IMR-90 (cell line): ENCODE measurements at regions not wholly inside any gene's neighbourhood (a gene's known extent, or its start where the extent isn't known, plus 50 kb on each side); places are given as distances from the start of the nearest gene placed in this dataset.

Source experiments
- ATAC-seq: fragments of 200-7000 bp; cut with Tn5 transposase; 2 replicates; pipeline ENCODE4 v1.9.1; 2020; ENCODE audit warnings: low read depth, mild to moderate bottlenecking, moderate library complexity
- BruUV-seq: library from RNA; stranded (reverse); fragments of 400-500 nt; replicated peaks from 2 replicates; lab custom pipeline; 2021; lab: Mats Ljungman, UMichigan
- CTCF ChIA-PET: fragments of 300-600 bp; formaldehyde crosslinking; extraction: SDS; loops from one replicate; lab custom pipeline; 2021; ENCODE audit warnings: antibody characterized with exemption; lab: Yijun Ruan, JAX
- POLR2A ChIA-PET: fragments of 300-600 bp; sonication (Branson Sonifier 250); formaldehyde crosslinking; loops from one replicate; lab custom pipeline; 2022; ENCODE audit warnings: antibody characterized with exemption; ENCODE audit not compliant: unreplicated experiment; lab: Charles Lee
- DNase-seq: peaks from one replicate; pipeline ENCODE4 v3.0.0; 2013
- H2AFZ ChIP-seq: replicated peaks from 2 replicates; pipeline ENCODE3; 2013; ENCODE audit warnings: low read length, mild to moderate bottlenecking; ENCODE audit not compliant: poor library complexity
- H2AK5ac ChIP-seq: 2 replicates; pipeline ENCODE4 v1.6.1; 2013; ENCODE audit warnings: low read depth, low read length, inconsistent platforms
- H2AK9ac ChIP-seq: replicated peaks from 2 replicates; pipeline ENCODE3; 2013; ENCODE audit warnings: mild to moderate bottlenecking, low read depth, low read length, moderate library complexity; ENCODE audit not compliant: poor library complexity
- H2BK120ac ChIP-seq: 2 replicates; pipeline ENCODE4 v1.6.1; 2013; ENCODE audit warnings: low read depth, low read length, inconsistent platforms
- H2BK15ac ChIP-seq: 3 replicates; pipeline ENCODE4 v1.6.1; 2013; ENCODE audit warnings: low read depth, low read length, inconsistent platforms
- H2BK20ac ChIP-seq: 2 replicates; pipeline ENCODE4 v1.6.1; 2013; ENCODE audit warnings: low read depth, mild to moderate bottlenecking, inconsistent platforms, low read length, moderate library complexity
- H2BK5ac ChIP-seq: 2 replicates; pipeline ENCODE4 v1.6.1; 2013; ENCODE audit warnings: mild to moderate bottlenecking, low read depth, low read length, inconsistent platforms; ENCODE audit not compliant: poor library complexity, severe bottlenecking
- H3K14ac ChIP-seq: replicated peaks from 2 replicates; pipeline ENCODE4 v1.6.1; 2013; ENCODE audit warnings: low read depth, low read length, inconsistent platforms
- H3K18ac ChIP-seq: 2 replicates; pipeline ENCODE4 v1.6.1; 2013; ENCODE audit warnings: low read depth, low read length, control low read depth
- H3K23ac ChIP-seq: 2 replicates; pipeline ENCODE4 v1.6.1; 2013; ENCODE audit warnings: low read depth, low read length, inconsistent platforms
- H3K27ac ChIP-seq: 2 replicates; pipeline ENCODE4 v1.5.1; 2013; ENCODE audit warnings: mild to moderate bottlenecking, control low read depth, low read length; ENCODE audit not compliant: insufficient read depth
- H3K27me3 ChIP-seq: 2 replicates; pipeline ENCODE4 v1.6.1; 2013; ENCODE audit warnings: low read length; ENCODE audit not compliant: control insufficient read depth, insufficient read depth
- H3K36me3 ChIP-seq: 2 replicates; pipeline ENCODE4 v1.6.1; 2013; ENCODE audit warnings: low read length, mixed read lengths; ENCODE audit not compliant: control insufficient read depth, insufficient read depth
- H3K4ac ChIP-seq: 2 replicates; pipeline ENCODE4 v1.6.1; 2013; ENCODE audit warnings: low read depth, low read length, inconsistent platforms
- H3K4me1 ChIP-seq: 2 replicates; pipeline ENCODE4 v1.6.1; 2013; ENCODE audit warnings: low read length, mixed read lengths; ENCODE audit not compliant: control insufficient read depth, insufficient read depth
- H3K4me2 ChIP-seq: 2 replicates; pipeline ENCODE4 v1.6.1; 2013; ENCODE audit warnings: low read depth, mild to moderate bottlenecking, control low read depth, low read length, moderate library complexity
- H3K4me3 ChIP-seq: 2 replicates; pipeline ENCODE4 v1.5.1; 2013; ENCODE audit warnings: low read depth, mild to moderate bottlenecking, control low read depth, low read length, moderate library complexity; ENCODE audit not compliant: insufficient read depth
- H3K56ac ChIP-seq: 2 replicates; pipeline ENCODE4 v1.6.1; 2013; ENCODE audit warnings: low read length, inconsistent platforms; ENCODE audit not compliant: insufficient read depth; ENCODE audit errors: extremely low read depth
- H3K79me1 ChIP-seq, 2 experiments: 2 replicates each; pipeline ENCODE4 v1.6.1; 2013; ENCODE audit warnings: low read length in 2 of 2, inconsistent platforms in 1 of 2, low read depth in 1 of 2
- H3K9ac ChIP-seq: 2 replicates; pipeline ENCODE4 v1.6.1; 2013; ENCODE audit warnings: low read depth, low read length, control low read depth
- H3K9me1 ChIP-seq: 2 replicates; pipeline ENCODE4 v1.6.1; 2013; ENCODE audit warnings: low read length, inconsistent platforms; ENCODE audit not compliant: insufficient read depth
- H3K9me3 ChIP-seq: 2 replicates; pipeline ENCODE4 v1.6.1; 2013; ENCODE audit warnings: low read length; ENCODE audit not compliant: control insufficient read depth, insufficient read depth
- H4K20me1 ChIP-seq: 2 replicates; pipeline ENCODE4 v1.6.1; 2013; ENCODE audit warnings: low read length, inconsistent platforms; ENCODE audit not compliant: insufficient read depth
- H4K5ac ChIP-seq: 2 replicates; pipeline ENCODE4 v1.6.1; 2013; ENCODE audit warnings: mild to moderate bottlenecking, low read depth, low read length, control low read depth
- H4K8ac ChIP-seq, 2 experiments: 2 replicates each; pipeline ENCODE4 v1.6.1; 2013; ENCODE audit warnings: low read depth in 2 of 2, low read length in 2 of 2, control low read depth in 1 of 2, inconsistent platforms in 1 of 2
- H4K91ac ChIP-seq: 2 replicates; pipeline ENCODE4 v1.6.1; 2013; ENCODE audit warnings: low read depth, low read length, inconsistent platforms; ENCODE audit not compliant: insufficient read depth
- BHLHE40 ChIP-seq: fragments of 150-350 bp; IDR thresholded peaks from 2 replicates; pipeline ENCODE4 v1.6.1; 2016; ENCODE audit warnings: mild to moderate bottlenecking, low read depth, low read length
- CEBPB ChIP-seq: IDR thresholded peaks from 2 replicates; pipeline ENCODE4 v1.6.1; 2012; ENCODE audit warnings: low read depth, low read length, improper control_type of control experiment
- CHD1 ChIP-seq: IDR thresholded peaks from 2 replicates; pipeline ENCODE4 v1.6.1; 2012; ENCODE audit warnings: low read depth, low read length, improper control_type of control experiment
- CTCF ChIP-seq: conservative IDR thresholded peaks from 2 replicates; pipeline ENCODE4 v1.5.1; 2012; ENCODE audit warnings: mild to moderate bottlenecking, low read depth, low read length, improper control_type of control experiment
- MAZ ChIP-seq: IDR thresholded peaks from 2 replicates; pipeline ENCODE4 v1.6.1; 2012; ENCODE audit warnings: low read depth, mild to moderate bottlenecking, low read length, improper control_type of control experiment, moderate library complexity, borderline replicate concordance
- MXI1 ChIP-seq: IDR thresholded peaks from 2 replicates; pipeline ENCODE4 v1.6.1; 2012; ENCODE audit warnings: low read depth, mild to moderate bottlenecking, low read length, moderate library complexity, borderline replicate concordance
- POLR2A ChIP-seq: IDR thresholded peaks from 2 replicates; pipeline ENCODE4 v1.6.1; 2012; ENCODE audit warnings: mild to moderate bottlenecking, low read depth, low read length
- SMC3 ChIP-seq: fragments of 150-350 bp; IDR thresholded peaks from 2 replicates; pipeline ENCODE4 v1.6.1; 2016; ENCODE audit warnings: low read depth, mild to moderate bottlenecking, antibody characterized with exemption, low read length, moderate library complexity
- USF2 ChIP-seq: fragments of 150-350 bp; IDR thresholded peaks from 2 replicates; pipeline ENCODE4 v1.6.1; 2017; ENCODE audit warnings: mild to moderate bottlenecking, antibody characterized with exemption, low read length, low read depth
- WGBS, 2 experiments: methylation state at CpG; one replicate each; pipeline versions ENCODE4 v1.1.5 to v1.1.7; 2013; ENCODE audit warnings: missing lambda C conversion rate in 2 of 2; ENCODE audit not compliant: insufficient read length in 1 of 2; ENCODE audit errors: extremely low coverage in 2 of 2; 5-methylcytosine and 5-hydroxymethylcytosine counted together
- dilution Hi-C: fragments of 300-500 bp; cut with HindIII; formaldehyde crosslinking; loops from one replicate; pipeline ENCODE4 v1.14.3; 2018; ENCODE audit warnings: low sequenced_read_pairs; ENCODE audit not compliant: unreplicated experiment
- in situ Hi-C: fragments of 300-500 bp; cut with MboI; formaldehyde crosslinking; loops from 3 replicates; pipeline ENCODE4 v1.14.3; 2019; ENCODE audit warnings: low sequenced_read_pairs, inconsistent platforms, mixed read lengths
- intact Hi-C: fragments of 100-400 bp; cut with micrococcal nuclease; formaldehyde crosslinking; loops from 2 replicates; pipeline ENCODE4 v1.10.0; 2022

- Histone ChIP-seq H3K56ac (no peak overlapping the region), H2BK5ac (no peak overlapping the region), H4K8ac (no peak overlapping the region), H2BK120ac (no peak overlapping the region), H4K5ac (no peak overlapping the region), H3K4me2 (no peak overlapping the region), H3K4ac (no peak overlapping the region), H2AFZ (no peak overlapping the region), H3K18ac (no peak overlapping the region), H3K9me1 (peaks cover 5% of the 10 kb centered on the region; the same call in 1 of the 2 replicates), H3K27ac (no peak overlapping the region), H3K4me1 (peaks cover 8% of the 10 kb centered on the region), H2AK5ac (no peak overlapping the region), H3K14ac (no peak overlapping the region), H3K36me3 (no peaks in the 10 kb centered on the region), H4K91ac (no peak overlapping the region), H3K23ac (no peak overlapping the region), H2BK15ac (no peak overlapping the region), H3K9me3 (no peaks in the 10 kb centered on the region), H2AK9ac (no peak overlapping the region), H3K9ac (no peak overlapping the region), H3K79me1 (no peaks in the 10 kb centered on the region), H2BK20ac (no peak overlapping the region), H4K20me1 (no peaks in the 10 kb centered on the region), H3K4me3 (no peak overlapping the region), H3K27me3 (no peaks in the 10 kb centered on the region)
- DNase-seq = no peak
- no TSS peak for BruUV-seq
- intact Hi-C loops (no loop called here), dilution Hi-C loops (no loop called here), in situ Hi-C loops (no loop called here)
- CTCF ChIA-PET = no interaction called here
- POLR2A ChIA-PET = no interaction called here
- TF ChIP-seq MAZ = no peak
- TF ChIP-seq BHLHE40 = no peak
- no peak for TF ChIP-seq SMC3
- no peak for TF ChIP-seq CHD1
- no peak for TF ChIP-seq CEBPB
- no peak for TF ChIP-seq CTCF
- no peak for TF ChIP-seq USF2
- TF ChIP-seq MXI1 = no peak
- TF ChIP-seq POLR2A = no peak
- no CpG with 5 or more reads among the region's 5 CpGs for WGBS, 2 experiments
- no peak for ATAC-seq
These were observed 138.1 kb upstream of the PDZRN3 start for GRCh38 chr3:73762855-73763254.
